ENCODE measurements at regions not wholly inside any gene's neighbourhood (a gene's known extent, or its start where the extent isn't known, plus 50 kb on each side); places are given as distances from the start of the nearest gene placed in this dataset.
"Not testable (repeated sequence)": the region's sequence is repeated elsewhere in the genome, so short reads cannot be mapped to it uniquely, and the experiment has no call there.

- no peak for DNase-seq
Observed at GRCh38 chr3:162719684-162720341, 1223.2 kb downstream of the OTOL1 start.

- DNase-seq, result no peak
Observed at GRCh38 chr3:162721736-162722135, 1225.1 kb downstream of the OTOL1 start.

GRCh38 chr3:162722337-162722736 is 1225.7 kb downstream of the OTOL1 start:
- DNase-seq, result no peak

DNA sequence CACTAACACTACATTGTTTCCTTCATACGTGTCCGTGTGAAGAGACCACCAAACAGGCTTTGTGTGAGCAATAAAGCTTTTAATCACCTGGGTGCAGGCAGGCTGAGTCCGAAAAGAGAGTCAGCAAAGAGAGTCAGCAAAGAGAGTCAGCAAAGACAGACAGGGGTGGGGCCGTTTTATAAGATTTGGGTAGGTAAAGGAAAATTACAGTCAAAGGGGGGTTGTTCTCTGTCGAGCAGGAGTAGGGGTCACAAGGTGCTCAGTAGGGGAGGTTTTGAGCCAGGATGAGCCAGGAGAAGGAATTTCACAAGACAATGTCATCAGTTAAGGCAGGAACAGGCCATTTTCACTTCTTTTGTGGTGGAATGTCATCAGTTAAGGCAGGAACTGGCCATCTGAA is 1226.2 kb downstream of the OTOL1 start:
- DNase-seq, result not testable (repeated sequence)

- no peak for DNase-seq
Observed at GRCh38 chr3:162729686-162730085, 1233.1 kb downstream of the OTOL1 start.

GRCh38 chr3:162731961-162732360 is 1235.4 kb downstream of the OTOL1 start:
- not testable (repeated sequence) for DNase-seq

GRCh38 chr3:162738784-162739183 is 1242.2 kb downstream of the OTOL1 start:
- no peak for DNase-seq

DNA sequence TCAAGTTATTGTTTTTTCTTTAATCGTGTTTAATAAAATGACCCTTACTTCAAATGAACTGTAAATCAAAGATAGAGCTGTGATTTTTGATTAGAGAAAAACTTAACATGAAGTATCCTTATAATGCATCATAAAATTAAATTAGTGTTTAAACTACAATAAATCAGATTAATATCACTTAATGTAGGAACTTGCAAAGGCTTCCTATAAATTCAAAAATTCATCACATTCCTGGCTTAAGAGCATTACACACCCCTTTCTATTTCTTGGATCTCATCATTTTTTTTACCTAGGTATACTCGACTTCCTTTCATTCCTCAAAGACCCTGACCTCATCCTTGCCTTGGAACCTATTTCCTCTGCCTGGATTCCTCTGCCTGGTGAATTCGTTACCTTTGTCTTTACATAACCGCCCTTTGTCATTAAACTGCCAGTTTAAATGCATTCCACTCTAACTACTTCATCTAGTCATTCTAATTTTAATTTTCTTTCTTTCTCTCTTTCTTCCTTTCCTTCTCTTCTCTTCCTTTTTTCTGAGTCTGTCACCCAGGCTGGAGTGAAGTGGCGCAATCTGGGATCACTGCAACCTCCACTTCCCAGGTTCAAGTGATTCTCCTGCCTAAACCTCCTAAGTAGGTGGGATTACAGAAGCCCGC is 1244.5 kb downstream of the OTOL1 start:
- DNase-seq, result no peak

DNA sequence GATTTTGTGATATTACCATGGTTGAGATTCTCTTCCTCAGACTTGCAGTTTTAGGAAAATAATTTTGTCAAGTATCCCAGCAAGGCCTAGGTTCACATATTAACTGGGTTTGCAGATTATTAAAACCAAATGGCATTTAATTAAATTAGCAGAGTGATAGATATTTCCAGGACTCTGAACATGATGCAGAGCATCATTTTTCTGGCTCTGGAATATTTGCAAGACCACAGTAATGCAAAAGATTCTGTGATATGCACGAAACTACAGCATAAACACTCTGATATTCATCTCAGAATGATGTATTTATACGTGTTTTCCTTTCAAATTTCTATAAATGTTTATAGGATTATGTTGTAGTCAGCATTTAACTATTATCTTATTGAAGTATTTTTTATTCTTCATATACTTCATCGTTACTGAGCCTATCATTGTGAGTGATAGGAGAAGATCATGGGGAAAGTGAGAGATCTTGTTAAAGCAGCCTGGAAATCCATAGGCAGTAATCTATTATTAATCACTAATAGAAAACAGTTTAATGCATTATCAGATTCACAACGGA is 1245.6 kb downstream of the OTOL1 start:
- no peak for DNase-seq

- no peak for DNase-seq
Observed at GRCh38 chr3:162743091-162743490, 1246.5 kb downstream of the OTOL1 start.

- no peak for DNase-seq
Observed at GRCh38 chr3:162760789-162761188, 1264.2 kb downstream of the OTOL1 start.

DNA sequence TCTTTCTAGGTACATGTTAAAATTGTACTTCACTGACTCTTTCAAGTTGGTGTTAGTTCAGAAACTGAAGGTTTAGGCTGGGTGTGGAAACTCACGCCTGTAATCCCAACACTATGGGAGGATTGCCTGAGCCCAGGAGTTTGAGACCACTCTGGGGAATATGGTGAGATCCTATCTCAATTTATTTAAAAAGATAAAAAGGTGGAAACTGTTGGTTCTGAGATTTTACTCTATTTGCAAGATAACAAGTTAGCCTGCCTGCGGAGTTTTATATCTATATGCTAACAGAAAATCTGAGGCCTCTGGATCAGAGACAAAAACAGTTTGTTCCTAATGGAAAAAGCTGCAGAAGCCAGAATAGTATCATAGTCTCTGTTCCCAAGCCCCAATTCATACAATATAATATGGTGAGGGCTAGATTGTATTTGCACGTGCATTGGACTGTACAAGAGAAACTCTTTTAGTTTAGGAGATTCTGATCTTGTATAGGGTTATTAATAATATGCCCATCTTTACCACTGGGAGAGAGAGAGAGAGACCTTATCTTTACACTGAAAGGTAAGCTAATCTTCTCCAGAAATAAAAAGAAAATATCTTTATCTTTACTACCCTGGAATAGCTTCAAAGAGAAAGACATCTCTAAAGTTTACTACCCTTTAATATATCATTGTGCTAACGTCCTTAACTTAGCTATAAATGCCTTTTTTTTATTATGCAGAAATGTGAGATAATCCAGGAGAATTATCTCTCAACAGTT is 1267.6 kb downstream of the OTOL1 start:
- DNase-seq, result no peak

DNA sequence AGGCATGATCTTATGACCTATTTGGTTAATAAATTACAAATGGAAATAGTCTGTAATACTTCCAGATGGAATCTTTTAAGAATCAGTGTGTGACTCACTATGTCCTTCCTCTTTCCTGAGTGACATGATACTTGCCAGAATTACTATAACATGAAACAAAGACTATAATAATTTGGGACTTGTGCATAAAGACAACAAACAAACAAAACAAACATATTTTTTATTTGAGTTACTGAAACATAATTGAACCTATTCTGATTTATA is 1268.1 kb downstream of the OTOL1 start:
- no peak for DNase-seq

DNA sequence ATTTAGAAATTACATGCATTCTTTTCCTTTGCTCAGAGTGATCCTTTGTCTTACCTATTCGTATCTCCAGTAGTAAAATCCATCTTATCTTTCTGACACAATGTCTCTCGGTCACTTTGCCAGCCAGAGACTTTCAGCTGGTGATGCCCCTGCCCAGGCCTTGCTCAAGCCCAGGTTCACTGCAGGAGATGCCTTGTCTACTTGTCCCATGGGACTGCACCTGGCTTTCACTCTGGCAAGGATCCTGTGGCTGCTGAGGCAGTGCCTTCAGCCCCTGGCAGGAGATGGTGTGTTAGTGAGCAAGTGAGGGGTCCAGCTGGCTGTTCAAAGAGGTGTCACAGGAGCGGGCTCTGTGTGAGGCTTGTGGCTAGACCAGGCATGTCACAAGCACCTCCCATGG is 1268.9 kb downstream of the OTOL1 start:
- no peak for DNase-seq

DNA sequence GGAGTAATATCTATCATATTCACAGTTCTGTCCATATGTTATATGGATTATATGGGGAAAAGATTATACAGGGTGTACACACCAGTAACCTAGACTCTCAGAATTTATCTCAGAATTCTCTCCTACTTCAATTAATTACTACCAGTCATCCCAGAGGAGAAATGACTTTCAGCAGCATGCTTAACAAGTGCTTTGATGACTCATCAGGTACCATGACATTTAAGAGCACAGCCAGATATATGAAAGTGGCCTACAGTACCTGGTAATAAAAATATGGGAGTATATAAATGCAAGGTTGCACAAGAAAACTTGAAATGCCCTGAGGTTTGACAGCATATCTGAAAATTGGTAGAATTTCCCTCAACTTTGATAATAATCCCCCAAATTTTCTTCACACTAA is 1273.0 kb downstream of the OTOL1 start:
- no peak for DNase-seq

DNA sequence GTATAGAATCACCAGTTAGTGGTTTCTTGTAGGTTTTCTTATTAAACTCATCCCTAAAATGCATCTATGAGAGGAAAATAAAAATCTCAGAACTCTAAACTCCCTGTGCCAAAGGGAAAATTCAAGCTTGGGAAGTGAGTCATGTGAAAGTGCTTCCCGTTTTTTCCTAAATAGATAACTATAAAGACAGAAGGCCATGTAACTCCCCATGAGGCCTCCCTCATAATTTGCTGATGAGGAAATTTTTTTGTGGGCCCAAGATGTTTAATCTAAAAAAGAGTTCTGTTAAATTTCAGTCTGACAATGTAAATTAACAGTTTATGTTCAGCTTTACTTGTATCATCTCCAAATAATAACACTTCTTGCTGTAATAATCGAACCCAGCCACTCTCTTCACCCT is 1273.9 kb downstream of the OTOL1 start:
- DNase-seq, result no peak

- no peak for DNase-seq
Observed at GRCh38 chr3:162774613-162775100, 1278.0 kb downstream of the OTOL1 start.

DNA sequence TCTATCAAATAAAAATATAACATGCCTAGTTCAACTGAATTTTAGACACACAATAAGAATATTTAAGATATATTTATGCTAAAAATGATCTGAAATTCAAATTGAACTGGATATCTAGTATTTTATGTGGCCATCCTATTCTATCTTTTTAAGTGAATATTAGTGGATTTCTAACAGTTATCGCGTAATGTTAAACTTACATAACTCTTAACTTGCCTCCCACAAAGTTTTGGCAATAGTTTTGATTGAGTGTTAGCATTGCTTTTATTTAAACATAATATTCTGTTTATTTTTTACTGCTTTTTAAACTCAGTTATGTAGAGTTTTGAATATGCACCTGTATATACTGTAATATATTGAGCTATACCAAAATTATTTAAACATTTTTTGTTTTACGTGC is 1279.5 kb downstream of the OTOL1 start:
- DNase-seq, result no peak

GRCh38 chr3:162777118-162777517 is 1280.5 kb downstream of the OTOL1 start:
- no peak for DNase-seq

- DNase-seq, result no peak
Observed at GRCh38 chr3:162780313-162780712, 1283.7 kb downstream of the OTOL1 start.

GRCh38 chr3:162799910-162800309 is 1303.3 kb downstream of the OTOL1 start:
- DNase-seq, result no peak

- no peak for DNase-seq
Observed at GRCh38 chr3:162802228-162802965, 1305.8 kb downstream of the OTOL1 start.

All from right lung (tissue), 2 donors.